ENCODE measurements at regions not wholly inside any gene's neighbourhood (a gene's known extent, or its start where the extent isn't known, plus 50 kb on each side); places are given as distances from the start of the nearest gene placed in this dataset.

DNA sequence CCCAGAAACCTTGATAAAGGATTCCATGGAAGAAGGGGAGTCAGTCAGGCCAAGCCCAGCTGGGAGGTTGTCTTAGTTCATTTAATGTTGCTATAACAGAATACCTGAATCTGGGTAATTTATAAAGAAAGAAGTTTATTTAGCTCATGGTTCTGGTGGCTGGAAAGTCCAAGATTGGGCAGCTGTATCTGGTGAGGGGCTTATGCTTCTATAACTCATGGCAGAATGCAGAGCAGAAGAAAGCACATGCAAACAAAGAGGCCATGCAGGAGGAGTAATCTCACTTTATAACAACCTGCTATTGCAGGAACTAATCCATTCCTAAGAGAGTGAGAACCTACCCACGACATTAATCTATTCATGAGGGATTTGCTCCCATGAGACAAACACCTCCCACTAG, 54.2 kb upstream of the ANKRD1 start:
- no peak for DNase-seq (ENCODE audit: low spot score)

DNA sequence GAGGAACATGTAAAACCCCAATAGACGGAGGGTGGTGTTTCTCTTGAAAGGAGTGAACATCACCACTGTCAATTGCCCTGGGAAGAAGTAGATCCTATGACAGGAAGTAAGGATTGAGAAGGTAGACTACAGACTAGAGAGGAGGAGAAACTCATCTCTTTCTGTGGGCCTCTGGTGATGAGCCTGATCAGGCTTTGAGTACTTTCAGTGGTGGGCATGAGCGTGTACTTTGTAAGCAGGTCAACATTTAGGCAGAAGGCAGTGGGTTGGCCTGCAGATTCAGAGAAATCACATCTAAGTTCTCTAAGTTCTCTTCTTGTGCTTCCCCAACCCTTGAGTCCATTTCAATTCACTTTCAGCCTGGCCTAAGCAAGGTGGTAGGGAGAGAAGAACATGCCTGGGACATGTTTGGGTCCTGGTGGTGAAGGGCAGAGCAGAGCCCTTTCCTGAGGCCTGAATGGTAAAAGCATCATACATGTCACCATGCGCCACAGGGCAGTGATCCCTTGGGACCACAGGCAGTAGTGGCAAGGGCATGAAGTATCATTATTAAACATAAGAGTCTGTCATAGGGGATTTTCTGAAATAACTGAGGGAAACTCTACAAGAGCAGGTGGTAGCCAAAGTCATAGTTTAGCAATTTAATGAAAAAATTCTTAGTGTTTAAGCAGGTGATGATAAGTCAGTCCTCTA, 56.4 kb upstream of the ANKRD1 start:
- no peak for DNase-seq (ENCODE audit: low spot score)

DNA sequence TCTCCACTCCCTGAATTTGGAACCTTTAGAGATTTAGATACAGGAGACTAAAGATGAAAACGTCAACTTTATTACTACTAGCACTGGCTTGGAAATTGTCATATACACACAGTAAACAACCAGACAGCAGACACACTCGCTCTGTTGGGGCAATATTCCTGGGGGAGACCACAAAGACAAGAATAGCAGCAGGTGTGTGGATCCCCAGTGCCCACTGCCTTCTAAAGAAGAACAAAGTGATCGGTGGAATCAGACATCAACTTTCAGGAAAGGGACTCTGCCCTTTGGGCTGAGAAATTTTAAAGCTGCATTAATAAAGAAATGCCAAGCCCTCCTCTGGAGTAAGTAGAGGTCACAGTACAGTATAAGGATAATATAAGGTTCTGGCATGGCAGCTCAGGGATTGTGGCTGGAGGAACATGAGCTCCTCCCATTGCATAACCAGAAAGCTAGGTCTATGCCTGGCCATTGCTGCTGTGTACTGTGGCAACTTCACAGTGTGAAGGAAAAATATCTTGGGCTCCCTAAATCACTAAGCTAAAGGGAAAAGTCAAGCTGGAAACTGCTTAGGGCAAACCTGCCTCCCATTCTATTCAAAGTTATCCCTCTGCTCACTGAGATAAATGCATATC, 57.1 kb upstream of the ANKRD1 start:
- no peak for DNase-seq (ENCODE audit: low spot score)

DNA sequence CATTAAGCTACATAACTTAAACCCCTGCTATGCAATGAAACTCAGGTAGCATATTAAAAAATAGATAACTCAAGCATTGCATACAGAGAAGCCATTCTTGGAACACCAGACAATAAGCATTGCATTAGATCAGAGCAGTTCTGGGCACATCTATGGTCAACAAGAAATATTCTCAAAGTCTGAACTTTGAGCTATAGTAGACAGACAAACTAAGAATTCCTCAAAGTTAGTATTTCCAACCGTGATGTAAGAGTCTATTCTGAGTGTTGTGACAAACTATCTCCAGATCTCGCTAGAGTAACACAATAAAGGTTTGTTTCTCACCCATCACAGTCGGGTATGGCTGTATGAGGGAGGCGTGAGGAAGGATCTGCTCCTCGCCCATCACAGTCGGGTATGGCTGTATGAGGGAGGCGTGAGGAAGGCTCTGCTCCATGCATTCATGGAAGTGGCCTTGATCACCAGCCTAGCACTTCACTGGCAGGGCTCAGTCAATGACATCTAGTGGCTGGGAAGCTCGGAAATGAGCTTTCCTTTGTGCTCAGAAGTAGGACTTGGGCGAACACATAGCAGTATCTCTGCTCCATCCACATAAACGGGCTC, 61.6 kb upstream of the ANKRD1 start:
- no peak for DNase-seq (ENCODE audit: low spot score)

DNA sequence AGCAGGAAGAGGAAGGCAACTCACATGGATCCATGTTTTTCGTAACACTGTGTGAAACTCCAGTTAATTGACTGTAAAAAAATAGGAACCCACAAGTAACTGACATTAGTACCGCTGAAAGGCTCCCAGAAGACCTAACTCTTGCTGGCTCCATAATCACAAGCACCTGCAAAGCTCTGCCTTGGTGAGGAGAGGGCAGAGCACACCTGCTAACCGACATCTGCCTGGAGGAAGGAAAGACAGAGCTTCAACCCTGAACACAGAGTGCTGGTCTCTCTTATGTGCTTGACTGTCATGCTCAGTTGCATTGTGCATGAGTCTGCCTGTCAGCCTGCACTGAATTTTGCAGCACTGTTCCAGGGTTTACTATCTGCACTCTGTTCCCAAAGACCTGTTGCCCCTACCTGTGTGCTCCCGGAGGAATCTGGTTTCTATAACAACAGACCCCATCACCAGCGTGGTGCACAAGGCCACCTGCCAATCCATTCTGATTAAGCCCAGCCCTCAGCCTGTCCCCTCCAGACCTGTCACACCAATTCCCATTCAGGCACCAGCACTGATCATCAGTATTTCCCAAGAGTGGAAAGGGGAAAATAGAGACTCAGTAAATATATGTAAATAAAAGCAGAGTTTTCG, 63.1 kb upstream of the ANKRD1 start:
- DNase-seq (ENCODE audit: low spot score): no peak

DNA sequence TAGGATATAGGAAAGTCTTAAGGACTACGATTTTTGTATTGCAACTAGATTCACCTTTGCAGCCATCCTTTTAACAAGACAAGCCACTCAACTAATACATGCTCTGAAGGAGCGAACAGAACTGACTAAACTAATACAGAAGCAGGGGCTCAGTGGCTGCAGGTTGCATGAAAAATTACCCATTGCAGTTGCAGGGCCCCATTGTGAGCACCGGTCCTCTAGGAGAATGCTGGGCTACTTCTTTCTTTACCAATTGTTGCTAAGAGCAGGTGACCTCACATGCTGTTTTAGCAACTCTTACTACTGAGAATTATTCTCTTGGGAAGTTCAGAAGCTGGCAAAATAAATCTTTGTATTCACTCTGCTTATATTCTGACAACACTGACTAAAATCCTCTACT, 64.0 kb upstream of the ANKRD1 start:
- no peak for DNase-seq (ENCODE audit: low spot score)

DNA sequence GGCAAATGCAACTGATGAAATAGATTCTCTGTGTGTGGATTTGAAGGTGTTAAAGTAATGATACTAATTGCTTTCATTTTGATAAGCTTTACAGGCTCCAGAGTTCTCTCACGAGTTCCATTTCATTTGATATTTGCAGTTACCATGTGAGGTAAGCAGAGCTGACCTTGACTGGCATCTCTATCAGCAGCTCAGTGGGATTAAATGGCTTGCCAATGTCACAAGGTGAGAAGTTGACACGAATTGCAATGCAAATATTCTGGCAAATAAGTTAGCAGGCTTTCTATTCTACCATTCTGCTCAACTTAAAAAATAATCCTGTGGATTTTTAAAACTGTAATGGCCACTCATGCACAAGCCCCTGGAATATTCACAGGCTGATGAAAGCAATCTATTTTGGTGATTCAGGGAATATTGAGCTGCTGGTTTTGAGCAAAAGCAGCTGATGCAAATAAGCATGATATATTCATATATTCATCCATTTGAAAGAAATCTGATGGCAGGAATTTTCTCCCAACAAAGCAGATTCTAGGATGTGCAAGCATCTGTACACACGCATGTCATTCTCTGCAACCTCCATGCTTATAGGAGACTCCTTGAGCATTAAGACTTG, 64.5 kb upstream of the ANKRD1 start:
- no peak for DNase-seq (ENCODE audit: low spot score)

DNA sequence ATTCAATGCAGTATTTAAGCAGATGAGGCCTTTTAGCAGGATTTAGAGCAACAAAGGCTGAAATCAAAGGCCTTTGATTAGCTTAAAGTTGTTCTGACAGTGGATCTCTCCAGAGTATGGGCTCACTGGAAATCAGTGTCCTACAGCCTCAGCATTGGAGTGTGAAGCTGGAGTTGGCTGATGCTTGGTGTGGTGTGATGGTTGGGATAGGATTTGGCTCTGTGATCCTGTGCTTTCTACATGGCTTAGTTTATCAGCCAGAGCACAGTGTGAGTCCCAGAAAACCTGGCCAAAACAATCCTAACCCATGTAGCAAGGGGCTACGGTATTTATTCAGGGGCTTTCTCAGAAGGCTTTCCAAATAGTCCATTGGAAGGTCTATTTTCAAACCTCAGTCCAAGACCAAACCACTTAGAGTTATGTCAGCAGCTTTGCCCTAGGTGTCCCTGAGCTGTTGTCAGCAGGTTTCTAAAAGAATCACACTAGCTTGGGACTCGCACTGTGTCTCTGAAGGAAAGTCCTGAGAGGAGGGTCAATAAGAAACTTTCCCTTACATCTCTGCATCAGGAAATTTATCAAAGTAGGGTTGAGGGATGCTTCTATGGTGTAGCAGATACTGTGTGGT, 65.4 kb upstream of the ANKRD1 start:
- no peak for DNase-seq (ENCODE audit: low spot score)

DNA sequence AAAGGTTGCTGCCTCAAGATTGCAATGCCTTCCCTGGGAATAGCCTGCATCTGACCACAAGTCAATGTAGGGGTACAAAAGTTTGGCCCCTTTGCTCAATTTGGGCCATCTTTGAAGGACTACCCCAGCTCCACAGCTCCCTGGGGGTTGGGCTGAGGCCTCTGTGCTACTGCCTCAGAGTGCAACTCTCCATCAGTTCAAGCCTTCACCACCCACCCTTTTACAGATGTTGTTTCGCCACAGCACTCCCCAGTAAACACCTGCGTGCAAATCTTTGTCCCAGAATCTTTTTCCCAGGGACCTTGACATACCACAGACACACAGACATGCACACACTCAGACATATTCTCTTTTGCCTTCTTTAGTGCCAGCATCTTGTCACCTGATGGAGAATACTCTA, 66.0 kb upstream of the ANKRD1 start:
- DNase-seq (ENCODE audit: low spot score): no peak

DNA sequence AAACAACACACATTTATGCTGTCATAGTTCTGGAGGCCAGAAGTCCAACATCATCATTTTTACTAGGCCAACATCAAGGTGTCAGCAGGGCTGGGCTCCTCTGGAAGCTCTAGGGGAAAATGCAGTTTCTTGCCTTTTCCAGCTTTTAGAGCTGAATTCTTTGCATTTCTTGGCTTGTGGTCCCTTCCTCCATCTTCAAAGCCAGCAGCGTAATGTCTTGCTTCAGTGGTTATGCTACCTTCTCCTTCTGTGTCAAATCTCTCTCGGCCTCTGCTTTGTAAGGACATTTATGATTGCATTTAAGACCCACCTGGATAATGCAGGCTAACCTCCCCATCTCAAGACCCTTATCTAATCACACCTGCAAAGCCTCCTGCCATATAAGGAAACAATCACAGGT, 66.5 kb upstream of the ANKRD1 start:
- DNase-seq (ENCODE audit: low spot score): no peak

DNA sequence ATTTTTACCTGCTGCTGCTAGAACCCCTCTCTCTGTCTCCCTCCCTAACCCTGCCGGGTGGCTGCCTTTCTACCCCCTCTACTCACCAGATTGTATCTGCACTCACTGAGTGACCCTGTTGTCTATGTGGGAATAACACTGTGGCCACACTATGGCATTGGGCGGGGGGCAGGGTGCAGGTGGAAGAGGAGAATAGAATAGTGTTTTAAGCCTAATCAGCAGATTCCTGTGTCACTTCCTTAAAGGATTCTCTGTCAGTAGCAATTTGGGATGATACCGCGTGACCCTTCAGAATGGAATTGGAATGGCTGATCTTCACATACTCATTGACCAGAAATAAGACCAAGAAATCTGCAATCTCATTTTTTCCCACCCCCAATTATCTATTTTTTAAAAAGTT, 67.1 kb upstream of the ANKRD1 start:
- DNase-seq (ENCODE audit: low spot score): no peak

DNA sequence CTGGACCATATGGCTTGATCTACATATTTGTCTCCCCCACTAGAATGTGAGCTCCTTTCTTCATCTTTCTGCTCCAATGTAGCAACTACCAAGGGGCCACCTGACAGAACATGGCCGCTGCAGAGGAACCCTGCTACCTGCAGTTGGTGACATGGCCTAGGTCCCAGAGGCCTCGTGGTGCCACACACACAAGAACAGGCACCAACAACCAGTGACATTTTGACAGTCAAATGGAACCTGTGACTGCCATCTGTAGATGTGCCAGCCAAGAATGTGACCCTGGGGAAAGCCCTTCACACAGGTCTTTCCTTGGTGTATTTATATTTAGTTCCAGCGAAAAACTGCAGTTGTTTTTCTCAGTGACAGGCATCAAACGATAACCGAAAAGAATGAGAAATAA, 67.9 kb upstream of the ANKRD1 start:
- no peak for DNase-seq (ENCODE audit: low spot score)

DNA sequence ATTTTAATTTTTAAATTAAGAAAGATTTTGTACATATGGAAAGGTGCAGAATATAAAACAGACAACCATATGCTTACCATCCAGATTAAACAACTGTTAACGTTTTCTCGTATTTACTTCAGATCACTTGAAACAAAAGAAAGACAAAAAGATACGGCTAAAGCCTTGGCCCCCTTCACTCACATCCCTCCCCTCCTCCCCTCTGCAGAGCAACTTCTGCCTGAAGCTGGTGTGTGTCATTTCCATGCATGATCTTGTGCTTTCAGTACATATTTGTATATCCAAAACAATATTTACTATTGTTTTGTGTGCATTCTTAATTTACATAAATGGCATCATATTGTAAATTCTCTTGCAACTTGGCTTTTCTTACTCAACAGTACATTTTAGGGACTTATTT, 68.5 kb upstream of the ANKRD1 start:
- DNase-seq (ENCODE audit: low spot score): no peak

DNA sequence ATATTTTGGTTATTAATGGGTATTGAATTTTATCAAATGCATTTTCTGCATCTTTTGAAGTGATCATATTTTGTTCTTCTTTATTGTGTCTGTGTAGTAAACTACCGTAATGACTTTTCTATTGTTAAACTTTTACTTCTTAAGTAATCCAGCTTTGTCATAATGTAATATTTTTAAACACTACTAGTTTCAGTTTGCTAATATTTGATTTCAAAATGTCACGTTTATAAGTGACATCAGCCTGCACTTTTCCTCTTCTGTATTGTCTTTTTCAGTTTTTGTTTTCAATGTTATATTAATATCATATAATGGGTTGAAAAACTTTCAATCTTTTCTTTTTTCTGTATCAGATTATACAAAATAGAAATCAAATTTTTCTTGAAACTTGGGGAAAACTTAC, 71.6 kb upstream of the ANKRD1 start:
- no peak for DNase-seq (ENCODE audit: low spot score)

DNA sequence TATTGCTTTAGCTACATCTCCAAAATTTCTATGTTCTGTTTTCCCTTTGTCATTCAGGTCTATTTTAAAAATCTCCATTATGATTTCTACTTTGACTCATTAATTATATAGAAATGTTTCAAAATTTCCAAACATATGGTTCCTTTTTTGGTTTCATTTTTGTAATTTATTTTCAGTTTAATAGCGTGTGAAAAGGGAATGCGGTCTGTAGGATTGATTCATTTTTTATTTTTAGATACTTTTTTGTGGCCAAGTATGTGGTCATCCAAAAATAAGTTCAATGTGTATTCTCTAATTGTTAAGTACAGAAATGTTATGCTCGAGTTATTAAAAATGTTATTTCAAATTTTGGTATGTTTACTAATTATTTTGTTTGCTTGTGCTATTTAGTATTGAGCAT, 72.5 kb upstream of the ANKRD1 start:
- DNase-seq (ENCODE audit: low spot score): no peak

DNA sequence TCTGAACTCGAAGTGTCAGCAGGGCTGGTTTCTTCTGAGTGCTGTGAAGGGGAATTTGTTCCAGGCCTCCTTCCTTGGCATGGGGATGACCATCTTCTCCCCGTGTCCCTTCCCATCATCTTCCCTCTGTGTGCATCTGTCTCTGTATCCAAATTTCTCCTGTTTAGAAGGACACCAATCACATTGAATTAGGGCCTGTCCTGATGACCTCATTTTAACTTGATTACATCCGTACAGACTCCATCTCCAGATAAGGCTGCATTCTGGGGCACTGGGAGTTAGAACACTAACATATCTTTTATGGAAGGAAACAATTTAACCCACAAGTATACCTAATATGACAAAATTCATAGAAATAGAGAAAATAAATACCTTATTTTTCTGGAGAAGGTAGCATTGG, 76.8 kb upstream of the ANKRD1 start:
- no peak for DNase-seq (ENCODE audit: low spot score)

DNA sequence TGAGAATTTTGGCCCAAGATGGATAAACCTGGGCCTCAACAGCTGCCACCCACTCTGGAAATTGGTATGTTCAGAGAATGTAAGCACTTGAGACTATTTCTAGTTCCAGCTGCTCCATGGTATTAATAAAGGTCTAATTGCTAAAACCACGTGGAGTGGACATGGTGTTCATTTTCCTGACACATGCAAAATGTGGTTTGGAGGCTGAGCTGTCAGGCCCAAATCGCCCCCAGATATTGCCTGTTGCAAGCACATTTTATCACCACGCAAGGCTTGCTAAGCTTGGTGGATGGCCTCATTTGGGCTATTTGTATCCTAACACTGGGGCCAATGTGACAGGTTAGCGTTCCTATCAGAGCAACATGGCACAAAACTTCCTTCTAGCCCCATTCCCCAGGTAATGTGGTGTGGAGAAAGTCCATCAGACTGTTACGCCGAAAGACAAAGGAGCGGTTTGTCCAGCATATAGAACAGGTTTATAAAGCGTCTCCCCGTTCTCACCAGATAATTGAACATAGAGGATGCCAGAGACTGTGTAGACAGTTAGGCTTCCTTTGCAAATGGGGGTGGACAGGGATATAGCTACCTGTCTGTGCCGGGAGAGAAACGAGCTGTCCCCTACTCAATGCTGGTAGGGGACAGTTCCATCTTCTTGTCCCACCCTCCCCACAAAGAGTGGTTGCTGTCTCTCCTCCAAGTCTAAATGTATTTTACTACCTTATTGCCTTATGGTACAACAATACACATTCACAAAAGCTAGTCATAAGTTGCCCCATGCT, 78.0 kb upstream of the ANKRD1 start:
- no peak for DNase-seq (ENCODE audit: low spot score)

DNA sequence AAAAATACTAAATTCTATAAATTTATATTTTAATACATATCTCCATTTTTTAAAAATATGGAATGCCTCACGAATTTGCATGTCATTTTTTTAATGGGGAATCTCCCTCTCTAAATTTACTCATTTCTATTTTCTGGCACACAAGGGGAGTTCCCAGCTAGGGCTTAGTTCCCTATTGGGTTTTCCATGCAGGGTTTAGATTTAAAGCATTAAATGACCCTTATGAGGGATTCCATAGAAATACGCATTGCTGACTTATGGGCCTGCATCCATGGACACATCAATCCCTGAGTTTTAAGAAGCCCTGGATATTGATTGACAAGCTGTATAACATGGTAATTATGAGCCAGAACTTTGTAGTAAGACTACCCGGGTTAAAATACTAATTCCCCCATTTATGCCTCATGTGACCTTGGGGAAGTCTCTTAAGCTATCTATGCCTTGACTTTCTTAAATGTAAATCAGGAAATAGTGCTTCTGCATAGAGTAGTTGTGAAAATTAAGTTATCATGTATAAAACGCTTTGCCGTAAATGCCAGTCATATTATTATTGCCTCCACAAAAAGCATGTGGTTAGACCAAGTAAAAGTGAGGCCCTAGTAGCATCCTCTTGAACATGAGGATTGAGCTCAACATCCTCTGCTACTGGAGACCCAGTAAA, 78.8 kb upstream of the ANKRD1 start:
- DNase-seq (ENCODE audit: low spot score): no peak

DNA sequence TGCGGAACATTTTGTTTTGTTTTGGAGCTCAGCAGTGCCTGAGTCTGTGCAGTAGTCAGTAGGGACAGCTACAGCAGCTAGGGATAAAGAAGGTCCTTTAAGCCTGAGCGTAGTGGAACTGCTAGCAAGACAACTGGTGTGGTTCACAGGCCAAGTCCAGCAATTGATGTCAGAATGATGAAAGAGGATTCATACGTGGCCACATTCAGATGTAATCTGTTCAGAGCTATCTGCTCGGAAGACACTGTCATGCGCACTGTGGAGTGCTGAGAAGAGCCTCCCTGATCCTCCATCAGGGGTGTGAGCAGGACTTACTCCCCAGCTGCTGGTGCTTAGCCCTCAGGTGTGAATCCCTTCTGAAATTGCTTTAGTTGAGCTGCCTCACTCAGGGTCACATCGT, 79.6 kb upstream of the ANKRD1 start:
- DNase-seq (ENCODE audit: low spot score): no peak

DNA sequence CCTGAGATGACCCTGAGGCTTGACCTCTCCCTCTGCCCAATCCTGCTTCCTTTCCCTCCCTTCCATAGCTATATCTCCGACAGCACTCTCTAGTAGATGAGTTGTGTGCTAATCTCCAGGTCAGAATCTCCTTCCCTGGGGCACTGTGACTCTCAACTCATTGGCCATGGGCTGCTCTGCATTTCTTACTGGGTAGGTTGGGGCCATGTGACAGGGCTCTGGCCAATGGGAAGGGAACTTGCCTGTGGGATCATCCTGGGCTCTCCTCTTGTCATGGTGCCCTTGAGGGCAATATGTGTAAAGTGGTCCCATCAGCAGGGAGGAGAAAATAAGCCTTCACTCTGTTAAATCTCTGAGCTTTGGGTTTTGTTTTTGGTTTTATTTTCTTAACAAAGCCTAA, 80.1 kb upstream of the ANKRD1 start:
- DNase-seq (ENCODE audit: low spot score): no peak

DNA sequence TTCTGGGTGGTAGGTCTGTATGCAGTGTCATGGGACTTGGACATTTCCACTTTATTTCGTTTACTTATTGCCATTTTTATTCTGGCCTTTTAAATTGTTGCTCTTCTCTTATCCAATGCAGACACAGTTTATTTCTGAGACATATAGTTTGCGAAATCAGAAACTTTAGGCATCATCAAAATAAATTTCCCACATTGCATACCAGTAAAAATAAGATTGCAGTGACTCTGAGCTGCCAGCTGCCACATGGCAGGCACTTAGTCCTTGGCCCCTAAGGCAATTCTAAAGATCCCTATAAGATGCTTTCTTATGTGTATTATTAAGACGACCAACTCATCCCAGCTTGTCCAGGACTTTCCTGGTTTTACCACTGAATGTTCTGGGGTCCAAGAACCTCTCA, 81.8 kb upstream of the ANKRD1 start:
- DNase-seq (ENCODE audit: low spot score): no peak
